Peyer's patch (tissue), 4 donors: ENCODE measurements at regions not wholly inside any gene's neighbourhood (a gene's known extent, or its start where the extent isn't known, plus 50 kb on each side); places are given as distances from the start of the nearest gene placed in this dataset.

ENCODE experiments used
- POLR2A ChIP-seq, 2 donors: fragments of 450-650 bp; IDR thresholded peaks; one replicate each; pipeline ENCODE4 v1.5.1; 2017; ENCODE audit warnings: antibody characterized with exemption in 2 of 2, mild to moderate bottlenecking in 2 of 2, moderate library complexity in 2 of 2
- TF ChIP-seq, protein P1 (sequence below), 6 experiments: fragments of 450-650 bp in 4 of 6; fragments of 200-600 bp in 2 of 6; sonication (generic) in 1 of 6; IDR thresholded peaks; one replicate each; pipeline ENCODE4 v1.5.1; 2017 to 2019; ENCODE audit warnings: antibody characterized with exemption in 6 of 6, mild to moderate bottlenecking in 3 of 6, moderate library complexity in 1 of 6

GRCh38 chr21:34243562-34243961 is 120.2 kb upstream of the KCNE2 start:
- TF ChIP-seq, protein P1, sequence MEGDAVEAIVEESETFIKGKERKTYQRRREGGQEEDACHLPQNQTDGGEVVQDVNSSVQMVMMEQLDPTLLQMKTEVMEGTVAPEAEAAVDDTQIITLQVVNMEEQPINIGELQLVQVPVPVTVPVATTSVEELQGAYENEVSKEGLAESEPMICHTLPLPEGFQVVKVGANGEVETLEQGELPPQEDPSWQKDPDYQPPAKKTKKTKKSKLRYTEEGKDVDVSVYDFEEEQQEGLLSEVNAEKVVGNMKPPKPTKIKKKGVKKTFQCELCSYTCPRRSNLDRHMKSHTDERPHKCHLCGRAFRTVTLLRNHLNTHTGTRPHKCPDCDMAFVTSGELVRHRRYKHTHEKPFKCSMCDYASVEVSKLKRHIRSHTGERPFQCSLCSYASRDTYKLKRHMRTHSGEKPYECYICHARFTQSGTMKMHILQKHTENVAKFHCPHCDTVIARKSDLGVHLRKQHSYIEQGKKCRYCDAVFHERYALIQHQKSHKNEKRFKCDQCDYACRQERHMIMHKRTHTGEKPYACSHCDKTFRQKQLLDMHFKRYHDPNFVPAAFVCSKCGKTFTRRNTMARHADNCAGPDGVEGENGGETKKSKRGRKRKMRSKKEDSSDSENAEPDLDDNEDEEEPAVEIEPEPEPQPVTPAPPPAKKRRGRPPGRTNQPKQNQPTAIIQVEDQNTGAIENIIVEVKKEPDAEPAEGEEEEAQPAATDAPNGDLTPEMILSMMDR (IDR thresholded peaks at IDR 0.05) = peak in 5 of 6 experiments; percentile 14 to 46 (median 39)
- no peak for TF ChIP-seq POLR2A (IDR thresholded peaks at IDR 0.05)
